COLO668 (cell line): ENCODE measurements at regions not wholly inside any gene's neighbourhood (a gene's known extent, or its start where the extent isn't known, plus 50 kb on each side); places are given as distances from the start of the nearest gene placed in this dataset.
A peak's percentile ranks its signal among the peaks of the same experiment; 100 is the strongest.
"Not testable (repeated sequence)": the region's sequence is repeated elsewhere in the genome, so short reads cannot be mapped to it uniquely, and the experiment has no call there.

ENCODE experiments used
- DNase-seq: peaks from one replicate; lab custom pipeline; 2025; ENCODE audit not compliant: unreplicated experiment; lab: John Stamatoyannopoulos, UW

DNA sequence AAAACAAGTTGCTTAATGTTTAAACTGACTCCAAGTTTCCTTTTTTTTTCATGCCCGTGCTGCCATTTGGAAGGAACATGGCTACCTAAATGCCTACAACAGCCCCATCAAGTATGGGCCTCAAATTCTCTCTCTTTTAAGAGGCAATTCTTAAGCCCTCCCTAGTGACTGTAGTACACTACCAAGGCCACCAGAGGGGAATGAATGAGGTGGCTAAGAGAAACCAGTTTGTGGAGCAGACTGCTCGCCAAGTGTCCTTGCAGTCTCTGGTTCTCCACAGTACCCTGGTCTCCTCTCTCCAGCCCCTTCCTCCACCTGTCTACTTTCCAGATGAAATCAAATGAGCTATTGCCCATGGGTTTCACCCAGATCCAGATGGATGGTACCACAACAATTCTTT lies 1809.6 kb downstream of the BRINP3 start:
- DNase-seq, result no peak

DNA sequence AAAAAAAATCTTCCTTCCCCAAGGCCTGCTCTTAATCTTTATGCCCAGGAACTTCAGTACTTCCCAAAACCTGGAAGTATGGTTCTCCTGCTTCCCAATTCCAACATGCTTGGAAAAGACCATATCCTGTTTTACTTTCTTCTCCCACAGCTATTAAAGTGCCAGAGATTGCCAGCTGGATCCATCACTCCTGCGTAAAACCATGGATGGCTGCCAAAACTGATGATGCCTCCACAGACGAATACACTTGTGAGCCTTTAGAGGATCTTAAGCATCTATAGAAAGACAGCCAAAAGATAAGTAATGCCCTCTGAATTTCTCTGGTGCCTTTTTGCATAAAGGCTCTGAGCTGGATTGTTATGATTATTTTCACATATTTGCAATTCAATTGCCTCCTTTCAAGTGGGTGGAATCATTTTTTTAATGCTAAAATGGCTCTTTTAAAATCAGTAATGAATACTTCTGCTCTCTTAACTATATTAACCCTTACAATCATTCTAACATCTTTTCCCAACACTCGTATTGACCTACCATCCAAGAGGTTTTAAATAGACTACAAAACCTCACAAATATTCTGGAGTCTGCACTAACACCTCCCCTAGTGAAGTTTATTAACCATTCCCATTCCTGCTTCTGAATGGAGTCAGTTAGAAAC lies 1807.8 kb downstream of the BRINP3 start:
- DNase-seq, result no peak

DNA sequence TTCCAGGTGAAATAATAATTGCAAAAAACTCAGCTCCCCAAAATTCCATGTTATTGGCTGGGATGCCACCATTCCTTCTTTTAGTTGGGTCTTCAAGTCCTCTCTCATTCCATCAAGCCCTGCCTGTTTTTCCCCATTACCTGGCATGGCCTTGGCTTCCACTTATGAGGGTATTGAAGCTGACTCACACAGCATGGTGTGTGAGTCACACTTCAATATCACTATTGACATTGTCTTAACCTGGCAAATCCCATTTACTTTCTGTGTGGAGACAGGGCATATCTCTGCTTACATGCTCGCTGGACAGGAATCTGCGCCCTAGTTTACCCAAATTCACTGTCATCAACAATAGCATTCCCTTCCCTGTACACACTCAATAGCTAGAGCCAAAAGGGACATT lies 1806.8 kb downstream of the BRINP3 start:
- no peak for DNase-seq

DNA sequence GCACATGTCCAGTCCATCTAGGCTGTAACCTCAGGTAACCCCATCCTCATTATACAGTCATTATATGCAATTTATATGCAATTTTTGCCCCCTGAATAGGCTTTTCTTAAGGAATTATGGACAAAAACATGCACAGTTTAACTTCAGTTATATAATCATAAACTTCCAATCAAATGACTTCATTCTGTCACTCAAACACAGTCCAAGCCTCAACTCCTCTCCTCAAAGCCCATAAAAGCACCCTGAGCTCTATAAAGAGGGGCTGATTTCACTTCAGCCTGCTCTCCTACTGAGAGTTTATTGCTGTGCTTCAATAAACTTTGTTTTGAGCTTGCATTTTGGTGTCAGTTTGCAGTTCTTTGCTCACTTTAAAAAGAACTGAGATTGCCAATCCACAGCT lies 1805.5 kb downstream of the BRINP3 start:
- DNase-seq, result no peak

GRCh38 chr1:188689542-188689941 lies 1788.1 kb downstream of the BRINP3 start:
- DNase-seq, result peak; percentile 47

DNA sequence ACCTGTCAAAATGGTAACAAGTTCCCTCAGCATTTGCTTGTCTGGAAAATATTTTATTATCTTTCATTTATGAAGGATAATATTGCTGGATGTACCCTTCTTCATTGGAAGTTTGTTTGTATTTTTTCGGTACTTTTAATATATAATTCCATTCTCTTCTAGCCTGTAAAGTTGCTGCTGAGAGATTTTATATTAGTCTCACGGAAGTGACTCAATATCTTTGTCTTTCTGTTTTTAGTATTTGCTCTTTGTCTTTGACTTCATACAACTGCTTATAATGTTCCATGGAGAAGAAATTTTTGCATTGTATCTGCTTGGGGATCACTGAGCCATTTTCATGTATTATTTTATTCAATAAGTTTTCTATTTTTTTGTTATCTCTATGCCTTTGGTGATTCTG lies 1777.5 kb downstream of the BRINP3 start:
- DNase-seq, result no peak

GRCh38 chr1:188706742-188707141 lies 1770.9 kb downstream of the BRINP3 start:
- DNase-seq, result no peak

DNA sequence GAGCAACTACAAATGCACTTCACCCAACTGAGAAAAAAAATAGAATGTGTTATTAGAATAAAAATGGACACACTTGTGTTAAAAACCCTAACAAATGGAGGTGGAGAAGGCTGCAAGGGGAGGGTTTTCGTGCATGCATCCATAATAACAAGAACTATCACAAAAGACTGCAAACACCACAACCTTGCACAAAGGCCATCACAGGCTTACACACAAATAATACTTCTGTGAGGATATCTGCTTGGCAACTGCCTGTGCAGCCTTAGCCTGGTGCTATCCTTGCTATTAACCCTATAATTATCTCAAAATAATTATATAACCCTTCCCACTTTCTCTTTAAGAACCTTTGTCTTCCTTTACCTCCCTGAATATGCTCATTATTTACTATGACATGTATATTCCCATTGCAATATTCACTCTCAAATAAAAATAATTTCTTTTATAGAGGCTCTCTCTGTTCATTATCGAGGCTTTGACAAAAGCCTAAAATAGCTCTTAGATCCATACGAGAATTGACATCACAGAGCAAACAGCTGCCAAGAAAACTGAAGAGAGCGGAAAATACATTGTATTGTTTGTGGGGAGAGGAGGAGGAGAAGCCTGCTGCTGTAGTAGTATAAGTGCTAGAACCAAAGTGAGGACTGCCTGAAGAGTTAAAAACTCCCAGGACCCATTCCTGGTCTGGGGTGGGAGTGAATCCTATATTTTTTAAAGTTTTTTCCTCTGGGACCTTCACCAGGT lies 1768.7 kb downstream of the BRINP3 start:
- no peak for DNase-seq

GRCh38 chr1:188715566-188715965 lies 1762.1 kb downstream of the BRINP3 start:
- DNase-seq, result no peak

- no peak for DNase-seq
Observed at GRCh38 chr1:188719735-188720134, 1757.9 kb downstream of the BRINP3 start.

DNA sequence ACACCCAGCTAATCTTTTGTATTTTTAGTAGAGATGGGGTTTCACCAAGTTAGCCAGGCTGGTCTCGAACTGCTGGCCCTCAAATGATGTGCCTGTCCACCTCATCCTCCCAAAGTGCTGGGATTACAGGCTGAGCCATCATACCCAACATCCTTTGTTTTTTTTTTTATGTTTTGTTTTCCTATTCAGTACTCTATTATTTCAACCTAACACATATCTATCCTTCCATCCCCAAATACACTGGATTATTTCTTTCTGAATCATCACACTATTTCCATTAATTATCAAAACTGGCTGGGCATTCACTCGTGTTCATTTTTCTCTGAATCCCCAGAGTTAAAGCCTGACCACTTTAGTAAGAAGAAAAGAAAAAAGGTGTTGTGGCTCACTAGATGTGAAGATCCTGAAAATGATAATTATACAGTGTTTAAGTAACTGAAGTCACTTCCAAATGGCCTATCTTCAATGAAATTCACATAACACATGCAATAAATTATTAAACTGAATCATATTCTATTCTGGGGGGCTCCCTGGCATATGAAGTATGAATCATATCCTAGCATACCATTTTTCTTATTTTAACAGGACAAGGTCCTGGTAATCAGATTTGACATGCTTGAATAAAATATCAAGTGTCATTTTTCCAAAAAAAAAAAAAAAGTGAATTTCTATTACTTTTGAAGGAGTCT lies 1754.2 kb downstream of the BRINP3 start:
- no peak for DNase-seq

GRCh38 chr1:188729039-188729438 lies 1748.6 kb downstream of the BRINP3 start:
- no peak for DNase-seq

- DNase-seq, result no peak
Observed at GRCh38 chr1:188735567-188735966, 1742.1 kb downstream of the BRINP3 start.

- DNase-seq, result not testable (repeated sequence)
Observed at GRCh38 chr1:188749275-188749674, 1728.4 kb downstream of the BRINP3 start.

DNA sequence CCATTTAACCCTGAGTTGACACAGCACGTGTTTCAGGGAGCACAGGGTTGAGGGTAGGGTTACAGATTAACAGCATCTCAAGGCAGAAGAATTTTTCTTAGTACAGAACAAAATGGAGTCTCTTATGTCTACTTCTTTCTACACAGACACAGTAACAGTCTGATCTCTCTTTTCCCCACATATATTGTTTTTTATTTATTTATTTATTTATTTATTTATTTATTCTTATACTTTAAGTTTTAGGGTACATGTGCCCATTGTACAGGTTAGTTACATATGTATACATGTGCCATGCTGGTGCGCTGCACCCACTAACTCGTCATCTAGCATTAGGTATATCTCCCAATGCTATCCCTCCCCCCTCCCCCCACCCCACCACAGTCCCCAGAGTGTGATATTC lies 1725.6 kb downstream of the BRINP3 start:
- not testable (repeated sequence) for DNase-seq

- not testable (repeated sequence) for DNase-seq
Observed at GRCh38 chr1:188757747-188758146, 1719.9 kb downstream of the BRINP3 start.

- DNase-seq, result no peak
Observed at GRCh38 chr1:188761226-188761625, 1716.4 kb downstream of the BRINP3 start.

DNA sequence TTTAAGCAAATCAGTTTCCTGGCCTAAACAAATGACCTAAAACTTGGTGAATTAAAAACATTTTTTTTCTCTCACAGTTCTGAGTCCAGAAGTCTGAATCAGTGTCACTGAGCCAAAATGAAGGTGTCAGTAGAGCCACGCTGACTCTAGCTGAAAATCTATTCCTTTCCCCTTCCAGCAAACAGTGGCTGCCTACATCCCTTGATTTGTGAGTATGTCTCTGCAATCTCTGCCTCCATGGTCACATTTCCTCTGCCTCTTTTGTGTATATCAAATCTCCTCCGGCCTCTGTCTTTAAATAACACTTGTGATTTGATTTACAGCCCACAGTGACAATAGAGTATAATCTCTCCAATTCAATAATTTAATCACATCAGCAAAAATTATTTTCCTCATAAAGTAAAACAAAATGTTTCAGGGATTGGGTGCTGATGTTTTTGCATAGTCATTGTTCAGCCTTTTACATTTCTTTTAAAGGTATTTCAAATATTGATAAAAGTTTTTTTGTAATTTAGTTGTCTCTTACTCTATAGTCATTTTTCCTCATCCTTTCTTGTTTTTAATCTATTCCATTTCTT lies 1715.4 kb downstream of the BRINP3 start:
- DNase-seq, result no peak

- no peak for DNase-seq
Observed at GRCh38 chr1:188763541-188763940, 1714.1 kb downstream of the BRINP3 start.

- no peak for DNase-seq
Observed at GRCh38 chr1:188769181-188769580, 1708.5 kb downstream of the BRINP3 start.

DNA sequence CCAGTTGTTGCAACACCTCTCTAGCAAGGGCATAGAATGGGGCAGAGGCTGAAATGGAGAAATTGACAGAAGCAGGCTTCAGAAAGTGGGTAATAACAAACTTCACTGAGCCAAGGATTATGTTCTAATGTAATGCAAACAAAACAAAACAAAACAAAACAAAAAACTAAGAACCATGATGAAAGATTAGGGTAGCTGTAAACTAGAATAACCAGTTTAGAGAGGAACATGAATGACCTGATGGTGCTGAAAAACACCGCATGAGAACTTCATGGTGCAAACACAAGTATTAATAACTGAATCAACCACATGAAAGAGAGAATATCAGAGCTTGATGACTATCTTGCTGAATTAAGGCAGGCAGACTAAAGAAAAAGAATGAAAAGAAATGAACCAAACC lies 1707.7 kb downstream of the BRINP3 start:
- DNase-seq, result no peak

GRCh38 chr1:188778578-188778977 lies 1699.1 kb downstream of the BRINP3 start:
- DNase-seq, result no peak
